Nucleus accumbens (tissue), 56 donors: ENCODE measurements at regions not wholly inside any gene's neighbourhood (a gene's known extent, or its start where the extent isn't known, plus 50 kb on each side); places are given as distances from the start of the nearest gene placed in this dataset.

ENCODE experiments used
- DNase-seq, 56 donors: peaks; one replicate each; lab custom pipeline; 2025; lab: John Stamatoyannopoulos, UW

GRCh38 chr5:30106596-30106995 lies 1086.9 kb upstream of the CDH6 start:
- no peak for DNase-seq

- DNase-seq, result no peak
These were observed 1088.5 kb upstream of the CDH6 start for GRCh38 chr5:30104872-30105596.

GRCh38 chr5:30103452-30104202 lies 1089.9 kb upstream of the CDH6 start:
- no peak for DNase-seq

- DNase-seq, result no peak
These were observed 1090.4 kb upstream of the CDH6 start for GRCh38 chr5:30103052-30103451.

- no peak for DNase-seq
These were observed 1091.3 kb upstream of the CDH6 start for GRCh38 chr5:30102185-30102584.

- DNase-seq, result no peak
These were observed 1092.6 kb upstream of the CDH6 start for GRCh38 chr5:30100929-30101328.

- DNase-seq, result no peak
These were observed 1093.3 kb upstream of the CDH6 start for GRCh38 chr5:30100148-30100713.

- no peak for DNase-seq
These were observed 1093.9 kb upstream of the CDH6 start for GRCh38 chr5:30099634-30100033.

GRCh38 chr5:30098940-30099339 lies 1094.5 kb upstream of the CDH6 start:
- DNase-seq, result no peak

- DNase-seq, result no peak
These were observed 1100.9 kb upstream of the CDH6 start for GRCh38 chr5:30092548-30092947.

GRCh38 chr5:30069441-30070263 lies 1123.8 kb upstream of the CDH6 start:
- DNase-seq, result no peak

GRCh38 chr5:30063503-30063902 lies 1130.0 kb upstream of the CDH6 start:
- DNase-seq, result no peak

GRCh38 chr5:30051976-30052375 lies 1141.5 kb upstream of the CDH6 start:
- no peak for DNase-seq

- no peak for DNase-seq
These were observed 1143.2 kb upstream of the CDH6 start for GRCh38 chr5:30050056-30050815.

GRCh38 chr5:30042677-30043076 lies 1150.8 kb upstream of the CDH6 start:
- no peak for DNase-seq

- DNase-seq, result no peak
These were observed 1151.6 kb upstream of the CDH6 start for GRCh38 chr5:30041831-30042385.

GRCh38 chr5:30041291-30041690 lies 1152.2 kb upstream of the CDH6 start:
- no peak for DNase-seq

GRCh38 chr5:30040488-30041118 lies 1152.9 kb upstream of the CDH6 start:
- peak in 39 of 56 donors; percentile 1 to 67 (median 19) for DNase-seq

- DNase-seq, result no peak
These were observed 1154.1 kb upstream of the CDH6 start for GRCh38 chr5:30039379-30039778.
